Panc1 (cell line): ENCODE measurements at regions not wholly inside any gene's neighbourhood (a gene's known extent, or its start where the extent isn't known, plus 50 kb on each side); places are given as distances from the start of the nearest gene placed in this dataset.

ENCODE experiments used
- ATAC-seq: fragments of 200-7000 bp; cut with Tn5 transposase; 2 replicates; pipeline ENCODE4 v1.9.1; 2020; ENCODE audit warnings: mild to moderate bottlenecking, moderate library complexity
- BruUV-seq: library from RNA; stranded (reverse); fragments of 400-500 nt; replicated peaks from 2 replicates; lab custom pipeline; 2021; lab: Mats Ljungman, UMichigan
- CTCF ChIA-PET: fragments of 300-600 bp; sonication (Branson Sonifier 250); formaldehyde crosslinking; loops from one replicate; lab custom pipeline; 2022; ENCODE audit warnings: antibody characterized with exemption; lab: Charles Lee
- POLR2A ChIA-PET: fragments of 300-600 bp; sonication (Branson Sonifier 250); formaldehyde crosslinking; loops from one replicate; lab custom pipeline; 2022; ENCODE audit warnings: antibody characterized with exemption; lab: Charles Lee
- DNase-seq: peaks from one replicate; pipeline ENCODE4 v3.0.0-alpha.2; 2010; ENCODE audit warnings: low read depth, low spot score
- H3K27ac ChIP-seq: 2 replicates; pipeline ENCODE4 v1.5.1; 2011; ENCODE audit warnings: mild to moderate bottlenecking, low read length, inconsistent platforms
- H3K27me3 ChIP-seq: fragments of 200-500 bp; sonication (Bioruptor generic); 2 replicates; pipeline ENCODE4 v1.6.0; 2014; ENCODE audit warnings: low read length, inconsistent platforms; ENCODE audit not compliant: control insufficient read depth, insufficient read depth
- H3K36me3 ChIP-seq: fragments of 200-500 bp; sonication (Bioruptor generic); 2 replicates; pipeline ENCODE4 v1.5.1; 2014; ENCODE audit warnings: inconsistent platforms, mild to moderate bottlenecking, low read length, moderate library complexity; ENCODE audit not compliant: control insufficient read depth, insufficient read depth
- H3K4me1 ChIP-seq: 2 replicates; pipeline ENCODE4 v1.5.1; 2011; ENCODE audit warnings: inconsistent platforms, mild to moderate bottlenecking, low read length, moderate library complexity; ENCODE audit not compliant: control insufficient read depth, insufficient read depth
- H3K4me3 ChIP-seq, 2 experiments: 2 replicates each; pipeline ENCODE4 v1.5.1; 2011 to 2012; ENCODE audit warnings: low read depth in 2 of 2, low read length in 2 of 2, mild to moderate bottlenecking in 2 of 2, inconsistent platforms in 1 of 2, moderate library complexity in 1 of 2
- H3K9me3 ChIP-seq: fragments of 200-500 bp; sonication (Bioruptor generic); 2 replicates; pipeline ENCODE4 v1.5.1; 2014; ENCODE audit warnings: low read depth, mild to moderate bottlenecking, inconsistent platforms, low read length, moderate library complexity; ENCODE audit not compliant: control insufficient read depth, insufficient read depth
- CTCF ChIP-seq: fragments of 450-650 bp; IDR thresholded peaks from 2 replicates; pipeline ENCODE4 v1.5.1; 2017; ENCODE audit warnings: mild to moderate bottlenecking
- POLR2AphosphoS5 ChIP-seq: IDR thresholded peaks from 2 replicates; pipeline ENCODE4 v1.6.1; 2012; ENCODE audit warnings: mild to moderate bottlenecking, low read depth, low read length, moderate library complexity
- REST ChIP-seq, 2 experiments: IDR thresholded peaks; 2 replicates each; pipeline ENCODE4 v1.6.1; 2011 to 2012; ENCODE audit warnings: low read depth in 2 of 2, control low read depth in 1 of 2, low read length in 1 of 2, mild to moderate bottlenecking in 1 of 2, moderate library complexity in 1 of 2; ENCODE audit not compliant: insufficient read depth in 1 of 2
- SIN3A ChIP-seq: IDR thresholded peaks from 2 replicates; pipeline ENCODE4 v1.6.1; 2012; ENCODE audit warnings: low read depth, mild to moderate bottlenecking, low read length, moderate library complexity, borderline replicate concordance; ENCODE audit not compliant: insufficient read depth
- TCF7L2 ChIP-seq: IDR thresholded peaks from 2 replicates; pipeline ENCODE4 v1.6.1; 2011; ENCODE audit warnings: mild to moderate bottlenecking, low read depth, low read length, inconsistent platforms
- in situ Hi-C: cut with HindIII; loops from 2 replicates; pipeline ENCODE4 v1.10.0; 2016; ENCODE audit warnings: low sequenced_read_pairs, low pct_unique_long_range_greater_than_20kb
- intact Hi-C: fragments of 100-400 bp; cut with micrococcal nuclease; formaldehyde crosslinking; loops from one replicate; pipeline ENCODE4 v1.10.0; 2022; ENCODE audit not compliant: unreplicated experiment

- Histone ChIP-seq H3K27me3 (no peaks in the 10 kb centered on the region), H3K9me3 (peaks cover 11% of the 10 kb centered on the region), H3K4me1 (no peaks in the 10 kb centered on the region), H3K36me3 (no peaks in the 10 kb centered on the region), H3K4me3 (no peak overlapping the region), H3K27ac (no peak overlapping the region)
- ChIA-PET POLR2A (no interaction called here), CTCF (no interaction called here)
- TF ChIP-seq SIN3A (no peak), REST (IDR thresholded peaks at IDR 0.05; ENCODE audit: insufficient read depth in 1 of 2, low read depth in 2 of 2, low read length in 1 of 2) (no peak), TCF7L2 (no peak), POLR2AphosphoS5 (no peak), CTCF (no peak)
- ATAC-seq (no peak), DNase-seq (no peak)
- intact Hi-C loops, result no loop called here
- no TSS peak for BruUV-seq
- in situ Hi-C loops, result no loop called here
These were observed 655.5 kb upstream of the DEFB115 start for GRCh38 chr20:30601974-30602373.

- TF ChIP-seq SIN3A (no peak), CTCF (no peak), TCF7L2 (no peak), POLR2AphosphoS5 (no peak), REST (IDR thresholded peaks at IDR 0.05; ENCODE audit: insufficient read depth in 1 of 2, low read depth in 2 of 2, low read length in 1 of 2) (no peak)
- in situ Hi-C loops, result no loop called here
- CTCF ChIA-PET, result no interaction called here
These were observed 655.0 kb upstream of the DEFB115 start for GRCh38 chr20:30602424-30602823.

More at GRCh38 chr20:30602424-30602823, 655.0 kb upstream of the DEFB115 start:
- H3K27ac ChIP-seq, result no peak overlapping the region
- peaks cover 15% of the 10 kb centered on the region for H3K9me3 ChIP-seq
- BruUV-seq, result no TSS peak
- H3K4me1 ChIP-seq, result no peaks in the 10 kb centered on the region
- ATAC-seq (no peak), DNase-seq (no peak)
- intact Hi-C loops, result no loop called here
- H3K27me3 ChIP-seq, result no peaks in the 10 kb centered on the region
- POLR2A ChIA-PET, result no interaction called here
- no peaks in the 10 kb centered on the region for H3K36me3 ChIP-seq
- H3K4me3 ChIP-seq, result no peak overlapping the region
